Activated T-cell treated with anti-CD3 and anti-CD28 coated beads, Interleukin-2, amount 50 U/mL, for 4 hours (primary cell): ENCODE measurements at regions not wholly inside any gene's neighbourhood (a gene's known extent, or its start where the extent isn't known, plus 50 kb on each side); places are given as distances from the start of the nearest gene placed in this dataset.
"Not testable (repeated sequence)": the region's sequence is repeated elsewhere in the genome, so short reads cannot be mapped to it uniquely, and the experiment has no call there.

Experiments used
- ATAC-seq, 2 donors: fragments of 200-7000 bp; cut with Tn5 transposase; one replicate each; pipeline ENCODE4 v1.10.0; 2021
- DNase-seq: peaks from one replicate; pipeline ENCODE4 v3.0.0-alpha.2; 2020
- H3K27me3 Mint-ChIP-seq: one replicate; pipeline ENCODE4 v1.8.0; 2021; ENCODE audit warnings: low read depth, mixed read lengths
- H3K36me3 Mint-ChIP-seq: one replicate; pipeline ENCODE4 v1.8.0; 2022; ENCODE audit warnings: mixed read lengths; ENCODE audit not compliant: insufficient read depth
- H3K4me1 Mint-ChIP-seq: one replicate; pipeline ENCODE4 v1.8.0; 2021; ENCODE audit warnings: low read depth, mixed read lengths
- H3K4me3 Mint-ChIP-seq: one replicate; pipeline ENCODE4 v1.8.0; 2021; ENCODE audit warnings: mild to moderate bottlenecking, moderate library complexity, mixed read lengths
- H3K9me3 Mint-ChIP-seq: one replicate; pipeline ENCODE4 v1.8.0; 2021; ENCODE audit warnings: mixed read lengths

DNA sequence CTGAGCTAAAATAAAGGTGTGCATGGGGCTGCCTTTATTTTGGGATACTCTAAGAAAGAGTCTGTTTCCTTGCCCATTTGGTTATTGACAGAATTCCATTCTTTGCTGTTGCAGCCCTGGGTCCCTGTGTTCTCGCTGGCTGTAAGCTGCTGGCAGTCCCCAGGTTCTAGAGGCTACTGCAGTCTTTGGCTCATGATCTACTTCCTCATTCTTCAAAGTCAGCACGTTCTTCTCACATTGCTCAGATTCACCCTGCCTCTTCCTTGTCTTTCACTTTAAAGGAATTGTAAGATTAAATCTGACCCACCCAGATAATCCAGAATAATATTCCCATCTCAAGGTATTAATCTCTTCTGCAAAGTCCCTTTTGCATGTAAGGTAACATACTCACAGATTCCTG lies 620.3 kb downstream of the CCSER2 start:
- DNase-seq: no peak
- H3K27me3 Mint-ChIP-seq: no peaks in the 10 kb centered on the region
- H3K36me3 Mint-ChIP-seq: no peaks in the 10 kb centered on the region
- no peaks in the 10 kb centered on the region for H3K9me3 Mint-ChIP-seq
- no peaks in the 10 kb centered on the region for H3K4me1 Mint-ChIP-seq
- ATAC-seq: no peak
- no peak overlapping the region for H3K4me3 Mint-ChIP-seq

DNA sequence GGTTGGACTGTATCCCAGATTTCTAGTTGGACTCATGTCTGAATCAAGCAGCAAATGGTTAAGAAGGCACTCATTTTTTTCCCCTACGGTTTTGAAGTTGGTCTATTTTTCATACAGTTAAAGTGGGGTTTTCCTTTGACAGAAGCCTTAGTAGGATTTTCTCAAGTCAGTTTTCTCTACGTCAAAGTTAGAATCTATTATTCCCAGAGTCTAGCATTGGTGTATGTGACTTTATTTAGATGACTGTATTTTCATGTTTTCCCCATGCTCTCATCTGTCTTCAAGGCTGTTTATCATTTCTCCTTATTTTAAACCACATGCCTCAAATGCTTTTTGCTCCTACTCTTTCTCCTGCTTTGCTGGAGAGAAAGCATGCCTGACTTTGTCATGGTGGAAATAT lies 623.2 kb downstream of the CCSER2 start:
- H3K4me1 Mint-ChIP-seq: no peaks in the 10 kb centered on the region
- ATAC-seq: no peak
- H3K4me3 Mint-ChIP-seq: no peak overlapping the region
- no peaks in the 10 kb centered on the region for H3K27me3 Mint-ChIP-seq
- no peaks in the 10 kb centered on the region for H3K36me3 Mint-ChIP-seq
- H3K9me3 Mint-ChIP-seq: no peaks in the 10 kb centered on the region
- DNase-seq: no peak

DNA sequence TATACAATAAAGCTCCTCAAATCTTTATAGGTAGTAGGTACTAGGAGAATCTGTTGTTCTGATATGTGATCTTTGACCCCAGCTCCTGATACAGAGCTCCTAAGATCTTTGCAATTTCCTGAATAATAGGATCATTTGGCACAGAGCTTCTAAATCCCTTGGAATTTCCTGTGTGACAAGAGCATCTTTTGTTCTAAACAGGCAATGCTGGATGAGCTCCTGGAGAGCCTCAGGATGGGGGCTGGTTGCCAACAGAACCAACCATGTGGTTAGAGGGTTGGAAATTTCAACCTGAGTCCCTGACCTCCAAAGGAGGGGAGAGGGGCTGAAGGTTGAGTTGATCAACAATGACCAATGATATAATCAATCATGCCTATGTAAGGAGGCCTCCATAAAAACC lies 629.0 kb downstream of the CCSER2 start:
- DNase-seq: no peak
- H3K36me3 Mint-ChIP-seq: no peaks in the 10 kb centered on the region
- no peak overlapping the region for H3K4me3 Mint-ChIP-seq
- H3K4me1 Mint-ChIP-seq: peaks cover 1% of the 10 kb centered on the region
- no peaks in the 10 kb centered on the region for H3K27me3 Mint-ChIP-seq
- ATAC-seq: no peak
- no peaks in the 10 kb centered on the region for H3K9me3 Mint-ChIP-seq

DNA sequence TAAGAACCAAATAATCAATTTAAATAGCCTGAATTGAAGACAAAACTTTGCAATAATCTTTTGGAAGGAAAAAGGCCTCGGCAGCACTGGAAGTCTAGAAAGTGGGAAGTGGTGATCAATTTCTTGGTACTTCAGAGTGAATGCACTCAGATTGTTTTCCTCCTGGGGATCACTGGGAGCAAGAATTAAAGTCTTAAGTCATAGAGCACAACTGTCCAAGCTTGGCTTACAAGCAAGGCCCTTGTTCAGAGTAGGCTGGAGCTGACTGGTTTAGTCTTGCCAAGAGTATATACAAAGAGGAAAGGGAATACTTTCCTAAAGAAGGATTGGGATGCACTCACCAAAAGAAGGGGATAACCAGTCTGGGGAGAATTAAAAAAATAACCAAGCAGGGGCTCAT lies 637.1 kb downstream of the CCSER2 start:
- Mint-ChIP-seq H3K36me3 (no peaks in the 10 kb centered on the region), H3K4me1 (no peaks in the 10 kb centered on the region), H3K27me3 (no peaks in the 10 kb centered on the region), H3K4me3 (no peak overlapping the region), H3K9me3 (no peaks in the 10 kb centered on the region)
- ATAC-seq (no peak), DNase-seq (no peak)

DNA sequence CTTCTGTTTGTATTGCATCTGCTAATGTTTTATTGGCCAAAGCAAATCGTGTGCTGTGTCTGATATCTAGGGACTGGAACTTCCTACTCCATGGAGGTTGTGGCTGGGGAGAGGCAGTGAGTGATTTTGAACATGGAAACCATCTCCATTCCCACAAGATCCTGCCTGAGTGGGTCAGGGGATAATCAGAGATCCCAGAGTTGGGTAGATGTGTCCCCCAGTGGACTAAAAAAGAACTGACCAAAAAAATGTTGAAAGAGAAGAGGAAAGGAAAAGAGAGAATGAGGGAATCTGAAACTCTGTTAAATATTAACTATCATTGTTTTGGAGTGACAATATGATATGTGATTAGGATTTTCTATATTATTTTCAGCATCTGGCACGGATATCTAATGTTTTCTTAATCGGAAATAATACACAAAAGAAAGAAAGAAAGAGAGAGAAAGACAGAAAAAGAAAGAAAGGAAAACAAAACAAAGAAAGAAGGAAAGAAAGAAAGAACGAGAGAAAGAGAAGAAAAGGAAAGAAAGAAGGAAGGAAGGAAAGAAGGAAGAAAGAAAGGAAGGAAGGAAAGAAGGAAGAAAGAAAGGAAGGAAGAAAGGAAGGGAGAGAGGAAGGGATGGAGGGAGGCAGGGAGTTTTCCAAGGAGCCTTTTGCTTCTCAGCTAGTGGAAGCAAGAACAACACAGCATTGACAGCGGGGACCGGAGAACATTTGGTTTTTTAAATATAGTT lies 638.5 kb downstream of the CCSER2 start:
- H3K27me3 Mint-ChIP-seq: no peaks in the 10 kb centered on the region
- H3K36me3 Mint-ChIP-seq: no peaks in the 10 kb centered on the region
- no peak overlapping the region for H3K4me3 Mint-ChIP-seq
- H3K4me1 Mint-ChIP-seq: no peaks in the 10 kb centered on the region
- H3K9me3 Mint-ChIP-seq: no peaks in the 10 kb centered on the region
- DNase-seq: no peak
- ATAC-seq: no peak

DNA sequence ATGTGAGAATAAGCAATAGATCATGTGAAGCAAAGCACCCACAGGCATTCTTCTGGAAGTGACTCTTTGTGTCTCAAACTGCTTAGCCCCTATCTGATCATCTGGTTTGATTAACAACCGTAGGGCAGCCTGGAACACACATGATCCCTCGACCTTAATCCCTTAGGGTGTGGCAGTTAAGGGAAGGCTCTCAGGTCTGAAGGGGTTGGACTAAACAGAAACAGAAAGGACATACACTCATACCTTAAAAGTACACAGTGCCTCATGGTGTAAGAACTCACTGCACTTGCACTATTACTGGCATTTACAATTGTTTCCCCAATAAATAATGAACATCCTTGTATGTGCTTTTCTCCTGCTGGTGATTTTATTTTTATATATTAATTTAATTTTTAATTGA lies 640.9 kb downstream of the CCSER2 start:
- H3K36me3 Mint-ChIP-seq, H3K4me1 Mint-ChIP-seq, H3K4me3 Mint-ChIP-seq, H3K9me3 Mint-ChIP-seq, ATAC-seq, H3K27me3 Mint-ChIP-seq, DNase-seq: not testable (repeated sequence)

DNA sequence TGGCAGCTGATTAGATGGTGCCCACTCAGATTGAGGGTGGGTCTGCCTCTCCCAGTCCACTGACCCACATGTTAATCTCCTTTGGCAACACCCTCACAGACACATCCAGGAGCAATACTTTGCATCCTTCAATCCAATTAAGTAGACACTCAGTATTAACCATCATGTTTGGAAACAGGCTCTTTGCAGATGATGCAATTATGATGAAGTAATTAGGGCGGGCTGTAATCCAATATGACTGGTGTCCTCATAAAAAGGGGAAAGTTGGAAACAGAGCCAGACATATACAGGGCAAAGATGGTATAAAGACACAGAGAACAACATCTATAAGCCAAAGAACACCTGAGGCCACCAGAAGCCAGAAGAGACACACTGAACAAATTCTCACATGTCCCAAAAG lies 658.6 kb downstream of the CCSER2 start:
- H3K4me1 Mint-ChIP-seq: no peaks in the 10 kb centered on the region
- ATAC-seq (no peak), DNase-seq (no peak)
- no peaks in the 10 kb centered on the region for H3K9me3 Mint-ChIP-seq
- H3K4me3 Mint-ChIP-seq: no peak overlapping the region
- no peaks in the 10 kb centered on the region for H3K27me3 Mint-ChIP-seq
- H3K36me3 Mint-ChIP-seq: no peaks in the 10 kb centered on the region

DNA sequence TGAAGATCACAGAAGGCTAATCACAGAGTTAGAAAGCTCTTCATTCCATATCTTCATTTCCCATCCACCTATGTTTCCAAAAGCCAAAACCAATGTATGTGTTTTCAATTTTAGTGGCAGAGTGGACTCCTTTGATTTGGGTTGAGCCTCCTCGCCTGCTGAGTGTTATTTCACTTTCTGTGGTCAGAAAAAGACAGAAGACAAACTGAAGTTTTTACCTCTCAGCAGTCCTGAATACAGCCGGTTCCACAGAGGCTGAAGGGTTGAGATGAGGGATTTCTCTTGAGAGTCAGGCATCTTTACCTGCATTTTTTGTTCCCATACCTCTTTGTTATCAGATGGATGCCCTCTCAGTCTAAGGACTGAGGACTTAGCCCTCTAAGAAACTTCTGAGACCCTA lies 659.6 kb downstream of the CCSER2 start:
- ATAC-seq: no peak
- no peaks in the 10 kb centered on the region for H3K9me3 Mint-ChIP-seq
- H3K4me1 Mint-ChIP-seq: no peaks in the 10 kb centered on the region
- DNase-seq: no peak
- no peak overlapping the region for H3K4me3 Mint-ChIP-seq
- no peaks in the 10 kb centered on the region for H3K36me3 Mint-ChIP-seq
- no peaks in the 10 kb centered on the region for H3K27me3 Mint-ChIP-seq

DNA sequence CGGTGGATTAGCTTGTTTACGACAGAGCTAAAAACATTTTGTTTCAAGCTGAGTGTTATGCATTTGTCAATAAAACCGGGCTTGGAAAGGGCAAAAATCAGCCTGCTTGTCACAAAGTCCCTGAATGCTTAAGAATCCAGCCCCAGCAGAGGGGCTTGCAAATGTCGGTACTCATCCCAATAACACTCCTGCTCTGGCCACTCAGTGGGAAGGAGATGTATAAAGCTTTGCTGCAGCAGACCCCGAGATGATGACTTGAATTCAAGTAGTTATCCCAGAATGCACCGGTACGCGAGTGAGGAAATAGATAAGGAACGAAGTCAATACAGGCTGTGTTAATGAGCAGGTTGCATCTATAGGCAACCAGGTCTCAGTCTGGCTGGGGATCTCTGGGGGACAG lies 662.3 kb downstream of the CCSER2 start:
- H3K4me1 Mint-ChIP-seq: no peaks in the 10 kb centered on the region
- ATAC-seq: no peak
- H3K9me3 Mint-ChIP-seq: no peaks in the 10 kb centered on the region
- no peaks in the 10 kb centered on the region for H3K27me3 Mint-ChIP-seq
- DNase-seq: no peak
- H3K4me3 Mint-ChIP-seq: no peak overlapping the region
- no peaks in the 10 kb centered on the region for H3K36me3 Mint-ChIP-seq

DNA sequence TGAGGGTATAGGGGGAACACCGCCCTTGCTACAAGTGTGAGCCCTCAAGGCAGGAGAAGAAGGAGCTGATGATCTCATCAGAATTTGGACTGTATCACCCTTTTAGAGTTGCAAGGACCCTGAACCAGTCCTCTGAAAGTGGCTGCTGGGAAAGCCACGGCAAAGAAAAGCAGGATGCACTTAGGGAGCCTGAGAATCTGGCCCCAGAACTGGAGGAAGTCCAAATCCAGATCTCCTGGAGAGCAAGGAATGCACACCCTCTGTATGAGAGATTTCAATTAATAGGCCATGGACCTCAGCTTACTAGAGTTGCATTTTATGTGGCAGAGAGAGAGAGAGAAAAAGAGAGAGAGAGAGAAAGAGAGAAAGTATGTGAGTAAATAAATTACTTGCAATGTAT lies 662.9 kb downstream of the CCSER2 start:
- ATAC-seq (no peak), DNase-seq (no peak)
- no peaks in the 10 kb centered on the region for H3K36me3 Mint-ChIP-seq
- H3K9me3 Mint-ChIP-seq: no peaks in the 10 kb centered on the region
- H3K27me3 Mint-ChIP-seq: no peaks in the 10 kb centered on the region
- H3K4me3 Mint-ChIP-seq: no peak overlapping the region
- no peaks in the 10 kb centered on the region for H3K4me1 Mint-ChIP-seq

DNA sequence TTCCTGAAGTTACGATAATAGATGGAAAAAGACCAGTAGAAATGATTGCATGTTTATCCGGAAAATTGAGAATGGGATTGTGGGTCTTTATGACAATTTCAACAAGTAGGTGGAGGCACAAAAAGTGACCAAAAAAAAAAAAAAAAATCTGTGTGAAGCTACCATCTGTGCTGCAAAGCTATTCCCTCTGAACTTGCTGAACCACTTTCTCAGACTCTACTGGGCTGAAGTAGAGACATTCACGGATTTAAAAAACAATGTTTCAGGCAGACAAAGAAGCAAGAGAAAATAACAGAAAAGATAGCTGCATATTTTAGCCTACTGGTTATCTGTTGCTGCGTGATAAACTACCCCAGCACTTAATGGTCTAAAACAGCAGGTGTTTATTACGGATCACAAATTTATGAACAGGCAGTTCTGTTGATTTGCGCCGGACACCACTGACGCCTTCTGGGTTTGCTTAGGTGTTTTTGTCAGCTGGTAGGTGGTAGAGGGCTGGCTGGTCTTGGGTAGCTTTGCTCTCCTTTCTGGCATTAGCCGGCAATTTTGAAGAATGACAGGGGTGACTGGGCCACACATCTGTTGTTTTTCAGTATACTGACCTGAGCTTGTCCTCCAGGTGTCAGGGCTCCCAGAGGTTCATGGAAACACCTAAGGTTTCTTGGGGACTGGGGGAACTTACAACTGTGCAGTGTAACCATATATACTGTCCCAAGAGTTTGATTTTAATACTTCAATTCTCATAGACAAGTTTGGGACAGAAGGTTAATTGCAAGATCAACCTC lies 665.1 kb downstream of the CCSER2 start:
- DNase-seq: no peak
- no peaks in the 10 kb centered on the region for H3K27me3 Mint-ChIP-seq
- no peaks in the 10 kb centered on the region for H3K36me3 Mint-ChIP-seq
- H3K4me1 Mint-ChIP-seq: no peaks in the 10 kb centered on the region
- no peaks in the 10 kb centered on the region for H3K9me3 Mint-ChIP-seq
- ATAC-seq: no peak
- no peak overlapping the region for H3K4me3 Mint-ChIP-seq

DNA sequence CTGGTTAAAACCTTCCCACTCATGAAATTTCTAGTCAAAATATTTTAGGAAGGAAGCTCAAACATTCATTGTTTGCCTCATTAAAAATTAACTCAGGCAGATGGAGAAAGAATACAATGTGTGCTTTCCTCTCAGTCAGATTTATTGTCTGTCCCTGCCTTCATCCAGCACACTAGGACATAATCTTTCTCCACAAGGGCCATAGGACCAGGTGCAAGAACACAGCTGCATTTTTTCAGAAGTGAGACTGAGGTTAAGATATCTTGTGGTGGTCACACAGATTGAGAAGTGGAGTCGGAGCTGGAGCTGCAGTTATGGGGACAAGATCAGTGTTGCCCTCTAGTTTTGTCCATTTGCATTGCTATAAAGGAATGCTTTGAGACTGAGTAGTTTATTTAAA lies 666.3 kb downstream of the CCSER2 start:
- Mint-ChIP-seq H3K36me3 (no peaks in the 10 kb centered on the region), H3K9me3 (no peaks in the 10 kb centered on the region), H3K4me3 (no peak overlapping the region), H3K4me1 (no peaks in the 10 kb centered on the region), H3K27me3 (no peaks in the 10 kb centered on the region)
- ATAC-seq (no peak), DNase-seq (no peak)

DNA sequence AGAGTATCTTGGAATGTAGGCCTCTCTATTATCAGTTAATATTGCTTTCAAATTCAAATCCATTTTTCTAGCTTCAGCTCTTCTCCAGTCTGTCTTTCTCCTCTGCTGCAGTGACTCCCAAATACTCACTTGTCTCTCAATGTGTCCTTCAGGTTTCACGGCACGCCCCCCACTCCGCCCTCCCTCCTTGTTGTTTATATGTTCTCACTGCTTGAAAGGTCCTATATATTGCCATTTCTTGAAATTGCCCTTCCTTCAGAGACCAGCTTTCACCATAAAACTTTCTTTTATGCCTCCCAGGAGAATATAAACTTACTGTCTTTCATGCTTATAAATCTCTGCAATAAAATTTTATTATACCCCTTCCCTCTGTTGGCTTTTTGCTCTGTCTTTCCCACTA lies 668.2 kb downstream of the CCSER2 start:
- DNase-seq: no peak
- H3K36me3 Mint-ChIP-seq: no peaks in the 10 kb centered on the region
- ATAC-seq: no peak
- H3K4me3 Mint-ChIP-seq: no peak overlapping the region
- no peaks in the 10 kb centered on the region for H3K27me3 Mint-ChIP-seq
- no peaks in the 10 kb centered on the region for H3K9me3 Mint-ChIP-seq
- H3K4me1 Mint-ChIP-seq: no peaks in the 10 kb centered on the region

DNA sequence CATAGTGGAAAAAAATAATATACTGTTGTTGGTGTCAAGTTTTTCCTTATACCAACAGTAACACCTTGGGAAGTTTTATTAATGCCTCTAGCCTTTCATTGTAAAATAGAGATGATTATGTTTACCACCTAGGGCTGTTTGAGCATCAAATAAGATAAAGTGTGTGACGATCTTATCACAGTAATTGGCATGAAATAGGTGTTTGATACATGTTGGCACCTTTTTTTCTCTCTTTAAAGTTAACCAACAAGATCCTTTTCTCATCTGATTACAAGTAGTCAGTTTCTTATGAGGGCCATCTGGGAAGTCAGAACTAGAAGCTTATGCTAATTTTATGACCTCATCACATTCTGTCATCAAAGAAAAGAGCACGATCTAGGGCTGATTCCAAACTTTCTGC lies 669.5 kb downstream of the CCSER2 start:
- H3K36me3 Mint-ChIP-seq: no peaks in the 10 kb centered on the region
- H3K4me1 Mint-ChIP-seq: no peaks in the 10 kb centered on the region
- ATAC-seq (no peak), DNase-seq (no peak)
- no peak overlapping the region for H3K4me3 Mint-ChIP-seq
- no peaks in the 10 kb centered on the region for H3K27me3 Mint-ChIP-seq
- H3K9me3 Mint-ChIP-seq: no peaks in the 10 kb centered on the region

DNA sequence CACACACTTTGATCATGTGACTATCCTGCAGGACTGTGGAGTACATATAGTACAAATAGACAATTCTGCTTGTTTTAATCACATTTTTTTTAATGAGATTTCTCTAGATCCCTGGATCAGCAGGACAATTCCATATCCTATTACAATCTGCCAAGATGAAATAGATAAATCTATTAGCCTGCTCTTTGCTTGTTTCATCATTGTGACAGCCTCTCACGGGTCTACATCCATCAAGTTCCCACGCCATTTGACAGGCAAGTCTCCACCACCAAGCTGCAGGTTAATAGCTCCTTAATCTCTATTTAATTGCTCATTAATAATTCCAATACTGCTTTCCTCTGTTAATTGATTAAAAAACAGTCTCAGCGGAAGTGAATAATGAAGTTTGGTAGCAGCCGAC lies 671.5 kb downstream of the CCSER2 start:
- DNase-seq (no peak), ATAC-seq (no peak)
- Mint-ChIP-seq H3K9me3 (no peaks in the 10 kb centered on the region), H3K36me3 (no peaks in the 10 kb centered on the region), H3K4me1 (no peaks in the 10 kb centered on the region), H3K27me3 (no peaks in the 10 kb centered on the region), H3K4me3 (no peak overlapping the region)
